ENCODE measurements at regions not wholly inside any gene's neighbourhood (a gene's known extent, or its start where the extent isn't known, plus 50 kb on each side); places are given as distances from the start of the nearest gene placed in this dataset.

GRCh38 chr22:46040471-46041465, 63.8 kb upstream of the WNT7B start (continued):
- no peak for TF ChIP-seq STAT6 (CRISPR knock-in tag; conservative IDR thresholded peaks at IDR 0.05; ENCODE audit: low read depth)

GRCh38 chr22:46041642-46042041, 64.7 kb upstream of the WNT7B start:
- Mint-ChIP-seq H3K4me3 (no peak overlapping the region), H3K4me1 (peaks cover 18% of the 10 kb centered on the region), H3K27me3 (ENCODE audit: low read depth) (peaks cover 28% of the 10 kb centered on the region), H3K27ac (no peak overlapping the region), H3K9me3 (no peaks in the 10 kb centered on the region), H3K36me3 (no peaks in the 10 kb centered on the region)
- CTCF ChIA-PET, result interaction anchor here (1.2 to 6.2 kb wide), 2 partner anchors 35 to 75 kb away, joined by 6 to 56 read pairs; no protein-coding TSS in a partner anchor
- peak; percentile 1 for DNase-seq (ENCODE audit: low spot score)
- POLR2A ChIA-PET, result no interaction called here
- ATAC-seq, result no peak
- TF ChIP-seq ETV6 (CRISPR knock-in tag; IDR thresholded peaks at IDR 0.05) (no peak), SP1 (CRISPR knock-in tag; conservative IDR thresholded peaks at IDR 0.05) (no peak), SMAD3 (CRISPR knock-in tag; IDR thresholded peaks at IDR 0.05; ENCODE audit: borderline replicate concordance) (no peak), ARID4B (CRISPR knock-in tag; IDR thresholded peaks at IDR 0.05; ENCODE audit: borderline replicate concordance) (no peak), SOX15 (CRISPR knock-in tag; IDR thresholded peaks at IDR 0.05) (no peak), ESRRA (CRISPR knock-in tag; IDR thresholded peaks at IDR 0.05; ENCODE audit: borderline replicate concordance) (no peak), TCF7 (CRISPR knock-in tag; IDR thresholded peaks at IDR 0.05; ENCODE audit: low read depth) (no peak), AR (CRISPR knock-in tag; IDR thresholded peaks at IDR 0.05) (no peak), JUN (CRISPR knock-in tag; IDR thresholded peaks at IDR 0.05) (no peak), SMAD4 (CRISPR knock-in tag; IDR thresholded peaks at IDR 0.05) (no peak), ZNF219 (CRISPR knock-in tag; IDR thresholded peaks at IDR 0.05; ENCODE audit: borderline replicate concordance) (no peak), GRHL2 (CRISPR knock-in tag; IDR thresholded peaks at IDR 0.05; ENCODE audit: insufficient replicate concordance, severe bottlenecking) (no peak), MYBL2 (CRISPR knock-in tag; IDR thresholded peaks at IDR 0.05) (no peak), RORB (CRISPR knock-in tag; IDR thresholded peaks at IDR 0.05) (no peak), NR1H2 (CRISPR knock-in tag; IDR thresholded peaks at IDR 0.05) (no peak), TEAD4 (CRISPR knock-in tag; IDR thresholded peaks at IDR 0.05) (no peak), ZNF425 (CRISPR knock-in tag; conservative IDR thresholded peaks at IDR 0.05) (no peak)
- TF ChIP-seq, protein P1, sequence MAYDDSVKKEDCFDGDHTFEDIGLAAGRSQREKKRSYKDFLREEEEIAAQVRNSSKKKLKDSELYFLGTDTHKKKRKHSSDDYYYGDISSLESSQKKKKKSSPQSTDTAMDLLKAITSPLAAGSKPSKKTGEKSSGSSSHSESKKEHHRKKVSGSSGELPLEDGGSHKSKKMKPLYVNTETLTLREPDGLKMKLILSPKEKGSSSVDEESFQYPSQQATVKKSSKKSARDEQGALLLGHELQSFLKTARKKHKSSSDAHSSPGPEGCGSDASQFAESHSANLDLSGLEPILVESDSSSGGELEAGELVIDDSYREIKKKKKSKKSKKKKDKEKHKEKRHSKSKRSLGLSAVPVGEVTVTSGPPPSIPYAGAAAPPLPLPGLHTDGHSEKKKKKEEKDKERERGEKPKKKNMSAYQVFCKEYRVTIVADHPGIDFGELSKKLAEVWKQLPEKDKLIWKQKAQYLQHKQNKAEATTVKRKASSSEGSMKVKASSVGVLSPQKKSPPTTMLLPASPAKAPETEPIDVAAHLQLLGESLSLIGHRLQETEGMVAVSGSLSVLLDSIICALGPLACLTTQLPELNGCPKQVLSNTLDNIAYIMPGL (CRISPR knock-in tag; IDR thresholded peaks at IDR 0.05), result no peak
